ENCODE measurements at regions not wholly inside any gene's neighbourhood (a gene's known extent, or its start where the extent isn't known, plus 50 kb on each side); places are given as distances from the start of the nearest gene placed in this dataset.
"Not testable (repeated sequence)": the region's sequence is repeated elsewhere in the genome, so short reads cannot be mapped to it uniquely, and the experiment has no call there.

GRCh38 chr14:86331341-86331740, 801.4 kb downstream of the FLRT2 start:
- Histone ChIP-seq H3K4me1 (ENCODE audit: control extremely low read depth in 1 of 4, control insufficient read depth in 4 of 4, insufficient read depth in 4 of 4, low read length in 3 of 4) (no peaks in the 10 kb centered on the region), H3K27ac (ENCODE audit: insufficient read depth in 1 of 2, low read depth in 1 of 2, low read length in 2 of 2, poor library complexity in 1 of 2, severe bottlenecking in 2 of 2) (no peak overlapping the region), H3K4me3 (ENCODE audit: control insufficient read depth in 1 of 7, extremely low read depth in 1 of 7, insufficient read depth in 4 of 7, low read depth in 2 of 7, low read length in 6 of 7) (no peak overlapping the region), H3K27me3 (replicated peaks in 2 of 5; ENCODE audit: control insufficient read depth in 4 of 5, insufficient read depth in 5 of 5, low read length in 4 of 5) (no peaks in the 10 kb centered on the region), H3K9me3 (ENCODE audit: control extremely low read depth in 1 of 5, control insufficient read depth in 4 of 5, insufficient read depth in 2 of 5, low read depth in 1 of 5, low read length in 4 of 5) (no peaks in the 10 kb centered on the region), H3K36me3 (ENCODE audit: control insufficient read depth in 4 of 4, insufficient read depth in 4 of 4, low read length in 3 of 4) (no peaks in the 10 kb centered on the region)
- WGBS (ENCODE audit: insufficient coverage), result no CpG with 5 or more reads among the region's 3 CpGs
- no peak for DNase-seq
- ChIA-PET POLR2A (no interaction called here), CTCF (no interaction called here)

- H3K36me3 ChIP-seq (ENCODE audit: control insufficient read depth in 4 of 4, insufficient read depth in 4 of 4, low read length in 3 of 4), result no peaks in the 10 kb centered on the region
- ChIA-PET CTCF (no interaction called here), POLR2A (no interaction called here)
- H3K4me1 ChIP-seq (ENCODE audit: control extremely low read depth in 1 of 4, control insufficient read depth in 4 of 4, insufficient read depth in 4 of 4, low read length in 3 of 4), result peaks cover 0 to 12% (median 4%) of the 10 kb centered on the region in 4 experiments
- H3K27me3 ChIP-seq (replicated peaks in 2 of 5; ENCODE audit: control insufficient read depth in 4 of 5, insufficient read depth in 5 of 5, low read length in 4 of 5), result no peaks in the 10 kb centered on the region
- H3K4me3 ChIP-seq (ENCODE audit: control insufficient read depth in 1 of 7, extremely low read depth in 1 of 7, insufficient read depth in 4 of 7, low read depth in 2 of 7, low read length in 6 of 7), result no peak overlapping the region
- H3K27ac ChIP-seq (ENCODE audit: insufficient read depth in 1 of 2, low read depth in 1 of 2, low read length in 2 of 2, poor library complexity in 1 of 2, severe bottlenecking in 2 of 2), result no peak overlapping the region
- DNase-seq, result peak in 1 of 3 donors; percentile 9
- no peaks in the 10 kb centered on the region for H3K9me3 ChIP-seq (ENCODE audit: control extremely low read depth in 1 of 5, control insufficient read depth in 4 of 5, insufficient read depth in 2 of 5, low read depth in 1 of 5, low read length in 4 of 5)
- no CpG with 5 or more reads among the region's 3 CpGs for WGBS (ENCODE audit: insufficient coverage)
Measured at GRCh38 chr14:86321151-86321550, 791.2 kb downstream of the FLRT2 start.

GRCh38 chr14:86312154-86312665, 782.3 kb downstream of the FLRT2 start:
- H3K4me3 ChIP-seq (ENCODE audit: control insufficient read depth in 1 of 7, extremely low read depth in 1 of 7, insufficient read depth in 4 of 7, low read depth in 2 of 7, low read length in 6 of 7); H3K27ac ChIP-seq (ENCODE audit: insufficient read depth in 1 of 2, low read depth in 1 of 2, low read length in 2 of 2, poor library complexity in 1 of 2, severe bottlenecking in 2 of 2); DNase-seq; H3K9me3 ChIP-seq (ENCODE audit: control extremely low read depth in 1 of 5, control insufficient read depth in 4 of 5, insufficient read depth in 2 of 5, low read depth in 1 of 5, low read length in 4 of 5); POLR2A ChIA-PET; CTCF ChIA-PET; H3K4me1 ChIP-seq (ENCODE audit: control extremely low read depth in 1 of 4, control insufficient read depth in 4 of 4, insufficient read depth in 4 of 4, low read length in 3 of 4); H3K36me3 ChIP-seq (ENCODE audit: control insufficient read depth in 4 of 4, insufficient read depth in 4 of 4, low read length in 3 of 4); H3K27me3 ChIP-seq (replicated peaks in 2 of 5; ENCODE audit: control insufficient read depth in 4 of 5, insufficient read depth in 5 of 5, low read length in 4 of 5): not testable (repeated sequence)
- 94% methylated on average over 17 of the region's 19 CpGs for WGBS (ENCODE audit: insufficient coverage)

GRCh38 chr14:86311151-86311550, 781.2 kb downstream of the FLRT2 start:
- ChIA-PET POLR2A (no interaction called here), CTCF (no interaction called here)
- no peaks in the 10 kb centered on the region for H3K4me1 ChIP-seq (ENCODE audit: control extremely low read depth in 1 of 4, control insufficient read depth in 4 of 4, insufficient read depth in 4 of 4, low read length in 3 of 4)
- no peaks in the 10 kb centered on the region for H3K36me3 ChIP-seq (ENCODE audit: control insufficient read depth in 4 of 4, insufficient read depth in 4 of 4, low read length in 3 of 4)
- peaks cover 0 to 3% (median 0%) of the 10 kb centered on the region in 5 experiments for H3K9me3 ChIP-seq (ENCODE audit: control extremely low read depth in 1 of 5, control insufficient read depth in 4 of 5, insufficient read depth in 2 of 5, low read depth in 1 of 5, low read length in 4 of 5)
- WGBS (ENCODE audit: insufficient coverage), result 92% methylated on average over 2 of the region's 3 CpGs
- no peak overlapping the region for H3K27ac ChIP-seq (ENCODE audit: insufficient read depth in 1 of 2, low read depth in 1 of 2, low read length in 2 of 2, poor library complexity in 1 of 2, severe bottlenecking in 2 of 2)
- H3K27me3 ChIP-seq (replicated peaks in 2 of 5; ENCODE audit: control insufficient read depth in 4 of 5, insufficient read depth in 5 of 5, low read length in 4 of 5), result no peaks in the 10 kb centered on the region
- H3K4me3 ChIP-seq (ENCODE audit: control insufficient read depth in 1 of 7, extremely low read depth in 1 of 7, insufficient read depth in 4 of 7, low read depth in 2 of 7, low read length in 6 of 7), result no peak overlapping the region
- DNase-seq, result no peak

GRCh38 chr14:86310611-86311010, 780.7 kb downstream of the FLRT2 start:
- POLR2A ChIA-PET, result no interaction called here

GRCh38 chr14:86310148-86310547, 780.2 kb downstream of the FLRT2 start:
- no peaks in the 10 kb centered on the region for H3K27me3 ChIP-seq (replicated peaks in 2 of 5; ENCODE audit: control insufficient read depth in 4 of 5, insufficient read depth in 5 of 5, low read length in 4 of 5)
- no peaks in the 10 kb centered on the region for H3K36me3 ChIP-seq (ENCODE audit: control insufficient read depth in 4 of 4, insufficient read depth in 4 of 4, low read length in 3 of 4)
- no peak for DNase-seq
- POLR2A ChIA-PET, result no interaction called here
- WGBS (ENCODE audit: insufficient coverage), result 95% methylated on average over 4 of the region's 6 CpGs
- H3K9me3 ChIP-seq (ENCODE audit: control extremely low read depth in 1 of 5, control insufficient read depth in 4 of 5, insufficient read depth in 2 of 5, low read depth in 1 of 5, low read length in 4 of 5), result peaks cover 0 to 3% (median 0%) of the 10 kb centered on the region in 5 experiments
- H3K4me1 ChIP-seq (ENCODE audit: control extremely low read depth in 1 of 4, control insufficient read depth in 4 of 4, insufficient read depth in 4 of 4, low read length in 3 of 4), result no peaks in the 10 kb centered on the region
- H3K4me3 ChIP-seq (ENCODE audit: control insufficient read depth in 1 of 7, extremely low read depth in 1 of 7, insufficient read depth in 4 of 7, low read depth in 2 of 7, low read length in 6 of 7), result no peak overlapping the region
- CTCF ChIA-PET, result interaction anchor here (1.1 kb wide), 1 partner anchor 222 kb away, joined by 3 read pairs; no protein-coding TSS in a partner anchor
- no peak overlapping the region for H3K27ac ChIP-seq (ENCODE audit: insufficient read depth in 1 of 2, low read depth in 1 of 2, low read length in 2 of 2, poor library complexity in 1 of 2, severe bottlenecking in 2 of 2)

More at GRCh38 chr14:86310611-86311010, 780.7 kb downstream of the FLRT2 start:
- H3K27ac ChIP-seq (ENCODE audit: insufficient read depth in 1 of 2, low read depth in 1 of 2, low read length in 2 of 2, poor library complexity in 1 of 2, severe bottlenecking in 2 of 2), result no peak overlapping the region
- H3K36me3 ChIP-seq (ENCODE audit: control insufficient read depth in 4 of 4, insufficient read depth in 4 of 4, low read length in 3 of 4), result no peaks in the 10 kb centered on the region
- H3K27me3 ChIP-seq (replicated peaks in 2 of 5; ENCODE audit: control insufficient read depth in 4 of 5, insufficient read depth in 5 of 5, low read length in 4 of 5), result no peaks in the 10 kb centered on the region
- H3K9me3 ChIP-seq (ENCODE audit: control extremely low read depth in 1 of 5, control insufficient read depth in 4 of 5, insufficient read depth in 2 of 5, low read depth in 1 of 5, low read length in 4 of 5), result peaks cover 0 to 3% (median 0%) of the 10 kb centered on the region in 5 experiments
- no peak for DNase-seq
- H3K4me3 ChIP-seq (ENCODE audit: control insufficient read depth in 1 of 7, extremely low read depth in 1 of 7, insufficient read depth in 4 of 7, low read depth in 2 of 7, low read length in 6 of 7), result no peak overlapping the region
- CTCF ChIA-PET, result interaction anchor here (1.1 kb wide), 1 partner anchor 222 kb away, joined by 3 read pairs; no protein-coding TSS in a partner anchor
- no peaks in the 10 kb centered on the region for H3K4me1 ChIP-seq (ENCODE audit: control extremely low read depth in 1 of 4, control insufficient read depth in 4 of 4, insufficient read depth in 4 of 4, low read length in 3 of 4)

- no peaks in the 10 kb centered on the region for H3K36me3 ChIP-seq (ENCODE audit: control insufficient read depth in 4 of 4, insufficient read depth in 4 of 4, low read length in 3 of 4)
- CTCF ChIA-PET, result no interaction called here
- WGBS (ENCODE audit: insufficient coverage), result no CpG with 5 or more reads among the region's 2 CpGs
- DNase-seq, result peak in 2 of 3 donors; percentile 2 to 10
- H3K9me3 ChIP-seq (ENCODE audit: control extremely low read depth in 1 of 5, control insufficient read depth in 4 of 5, insufficient read depth in 2 of 5, low read depth in 1 of 5, low read length in 4 of 5), result peaks cover 0 to 3% (median 0%) of the 10 kb centered on the region in 5 experiments
- POLR2A ChIA-PET, result no interaction called here
- H3K4me3 ChIP-seq (ENCODE audit: control insufficient read depth in 1 of 7, extremely low read depth in 1 of 7, insufficient read depth in 4 of 7, low read depth in 2 of 7, low read length in 6 of 7), result no peak overlapping the region
- H3K27ac ChIP-seq (ENCODE audit: insufficient read depth in 1 of 2, low read depth in 1 of 2, low read length in 2 of 2, poor library complexity in 1 of 2, severe bottlenecking in 2 of 2), result no peak overlapping the region
- H3K27me3 ChIP-seq (replicated peaks in 2 of 5; ENCODE audit: control insufficient read depth in 4 of 5, insufficient read depth in 5 of 5, low read length in 4 of 5), result no peaks in the 10 kb centered on the region
- H3K4me1 ChIP-seq (ENCODE audit: control extremely low read depth in 1 of 4, control insufficient read depth in 4 of 4, insufficient read depth in 4 of 4, low read length in 3 of 4), result no peaks in the 10 kb centered on the region
Measured at GRCh38 chr14:86305058-86305457, 775.1 kb downstream of the FLRT2 start.

All from common myeloid progenitor, CD34-positive (primary cell).